CD4-positive, CD25-positive, alpha-beta regulatory T cell (primary cell): ENCODE measurements at regions not wholly inside any gene's neighbourhood (a gene's known extent, or its start where the extent isn't known, plus 50 kb on each side); places are given as distances from the start of the nearest gene placed in this dataset.

Source experiments
- ATAC-seq, 2 donors: fragments of 150-1000 bp; cut with Tn5 transposase; one replicate each; pipeline ENCODE4 v1.10.0; 2021; ENCODE audit warnings: low read depth in 2 of 2, moderate number of reproducible peaks in 2 of 2, moderate library complexity in 1 of 2
- DNase-seq, 3 donors: peaks; one replicate each; pipeline versions ENCODE4 v3.0.0 to v3.0.0-alpha.2; 2012 to 2022; ENCODE audit warnings: mixed read lengths in 1 of 3
- H3K27ac ChIP-seq: one replicate; pipeline ENCODE4 v1.7.0; 2013; ENCODE audit warnings: mild to moderate bottlenecking, low read length; ENCODE audit not compliant: insufficient read depth, poor library complexity, severe bottlenecking
- H3K27me3 ChIP-seq: one replicate; pipeline ENCODE4 v1.7.0; 2013; ENCODE audit warnings: low read length; ENCODE audit not compliant: control insufficient read depth, insufficient read depth
- H3K36me3 ChIP-seq: one replicate; pipeline ENCODE4 v1.7.0; 2013; ENCODE audit warnings: mild to moderate bottlenecking, low read length, moderate library complexity; ENCODE audit not compliant: control insufficient read depth, insufficient read depth
- H3K4me1 ChIP-seq: 2 replicates; pipeline ENCODE4 v1.7.0; 2013; ENCODE audit warnings: mild to moderate bottlenecking, low read length; ENCODE audit not compliant: insufficient read depth, control insufficient read depth, poor library complexity, severe bottlenecking
- H3K4me3 ChIP-seq: one replicate; pipeline ENCODE4 v1.7.0; 2013; ENCODE audit warnings: low read depth, mild to moderate bottlenecking, low read length, moderate library complexity
- H3K9me3 ChIP-seq, 2 experiments: 1 replicate in 1 of 2; 2 replicates in 1 of 2; pipeline ENCODE4 v1.7.0; 2013; ENCODE audit warnings: low read length in 2 of 2, mild to moderate bottlenecking in 1 of 2, moderate library complexity in 1 of 2; ENCODE audit not compliant: control insufficient read depth in 2 of 2
- H3K27ac Mint-ChIP-seq, 3 donors: one replicate each; pipeline ENCODE4 v1.8.0; 2020 to 2022; ENCODE audit warnings: mild to moderate bottlenecking in 3 of 3, mixed read lengths in 3 of 3, moderate library complexity in 2 of 3
- H3K27me3 Mint-ChIP-seq: one replicate; pipeline ENCODE4 v1.8.0; 2022; ENCODE audit warnings: mild to moderate bottlenecking, mixed read lengths
- H3K36me3 Mint-ChIP-seq: one replicate; pipeline ENCODE4 v1.8.0; 2020; ENCODE audit warnings: mixed read lengths
- H3K4me1 Mint-ChIP-seq, 4 donors: one replicate each; pipeline ENCODE4 v1.8.0; 2020 to 2022; ENCODE audit warnings: mixed read lengths in 4 of 4, mild to moderate bottlenecking in 1 of 4
- H3K4me3 Mint-ChIP-seq, 4 donors: one replicate each; pipeline ENCODE4 v1.8.0; 2020 to 2022; ENCODE audit warnings: mild to moderate bottlenecking in 4 of 4, mixed read lengths in 4 of 4, moderate library complexity in 3 of 4
- H3K9me3 Mint-ChIP-seq, 7 donors: one replicate each; pipeline ENCODE4 v1.8.0; 2020 to 2022; ENCODE audit warnings: mixed read lengths in 7 of 7, mild to moderate bottlenecking in 3 of 7, moderate library complexity in 2 of 7

DNA sequence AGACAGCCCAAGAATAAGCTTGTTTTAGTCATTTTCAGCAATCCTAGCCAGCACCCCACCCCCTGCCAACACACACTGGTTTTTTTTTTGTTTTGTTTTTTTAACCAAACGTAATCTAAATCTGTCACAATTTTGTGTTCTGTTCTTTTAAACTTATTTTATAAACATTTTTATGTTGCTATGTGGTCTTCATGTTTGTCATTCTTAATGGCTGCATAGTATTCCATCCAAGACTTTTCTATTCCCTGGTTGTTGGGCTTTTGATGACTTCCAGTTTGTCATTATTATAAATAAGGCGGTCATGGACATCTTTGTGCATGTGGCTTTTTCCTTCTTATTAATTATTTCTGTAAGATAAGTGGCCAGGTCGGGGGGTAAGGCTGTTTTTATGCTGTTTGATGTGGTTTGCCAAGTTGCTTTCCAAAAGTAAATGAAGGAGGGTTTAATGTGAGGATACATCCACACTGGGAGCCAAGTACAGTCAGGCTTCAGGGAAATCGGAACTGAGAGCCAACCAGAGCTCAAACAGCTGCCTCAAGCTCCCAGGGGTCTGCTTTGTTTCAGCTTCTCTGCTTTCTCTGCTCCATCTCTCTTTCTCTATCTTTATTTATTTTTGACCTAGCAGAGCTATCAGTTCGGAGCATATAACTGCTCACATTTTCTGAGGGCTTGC is 125.8 kb downstream of the VEGFA start:
- Histone ChIP-seq H3K36me3 (no peaks in the 10 kb centered on the region), H3K4me3 (no peak overlapping the region), H3K27me3 (peaks cover 2% of the 10 kb centered on the region), H3K27ac (no peak overlapping the region), H3K9me3 (no peaks in the 10 kb centered on the region), H3K4me1 (no peaks in the 10 kb centered on the region)
- ATAC-seq (no peak), DNase-seq (no peak)
- Mint-ChIP-seq H3K9me3 (peaks cover 0 to 4% (median 1%) of the 10 kb centered on the region in 7 donors), H3K27ac (no peak overlapping the region), H3K4me1 (peaks cover 0 to 4% (median 2%) of the 10 kb centered on the region in 4 donors), H3K36me3 (no peaks in the 10 kb centered on the region), H3K27me3 (peaks cover 21% of the 10 kb centered on the region), H3K4me3 (no peak overlapping the region)

- no peaks in the 10 kb centered on the region for H3K4me1 ChIP-seq
- Mint-ChIP-seq H3K4me1 (peaks cover 0 to 7% (median 2%) of the 10 kb centered on the region in 4 donors), H3K4me3 (no peak overlapping the region), H3K27ac (no peak overlapping the region), H3K36me3 (no peaks in the 10 kb centered on the region), H3K27me3 (peaks cover 23% of the 10 kb centered on the region), H3K9me3 (peaks cover 0 to 2% (median 0%) of the 10 kb centered on the region in 7 donors)
- no peak overlapping the region for H3K27ac ChIP-seq
- H3K4me3 ChIP-seq, result no peak overlapping the region
- no peaks in the 10 kb centered on the region for H3K36me3 ChIP-seq
- H3K27me3 ChIP-seq, result peaks cover 2% of the 10 kb centered on the region
- DNase-seq (no peak), ATAC-seq (no peak)
- no peaks in the 10 kb centered on the region for H3K9me3 ChIP-seq
Measured at GRCh38 chr6:43893073-43893472, 123.1 kb downstream of the VEGFA start.

- no peak overlapping the region for H3K4me3 ChIP-seq
- peaks cover 2% of the 10 kb centered on the region for H3K27me3 ChIP-seq
- Mint-ChIP-seq H3K27ac (no peak overlapping the region), H3K27me3 (peaks cover 28% of the 10 kb centered on the region), H3K4me1 (peaks cover 0 to 7% (median 2%) of the 10 kb centered on the region in 4 donors), H3K4me3 (no peak overlapping the region), H3K9me3 (no peaks in the 10 kb centered on the region), H3K36me3 (no peaks in the 10 kb centered on the region)
- H3K9me3 ChIP-seq, result no peaks in the 10 kb centered on the region
- DNase-seq (no peak), ATAC-seq (no peak)
- H3K4me1 ChIP-seq, result no peaks in the 10 kb centered on the region
- H3K27ac ChIP-seq, result no peak overlapping the region
- H3K36me3 ChIP-seq, result no peaks in the 10 kb centered on the region
Measured at GRCh38 chr6:43891072-43891870, 121.3 kb downstream of the VEGFA start.

DNA sequence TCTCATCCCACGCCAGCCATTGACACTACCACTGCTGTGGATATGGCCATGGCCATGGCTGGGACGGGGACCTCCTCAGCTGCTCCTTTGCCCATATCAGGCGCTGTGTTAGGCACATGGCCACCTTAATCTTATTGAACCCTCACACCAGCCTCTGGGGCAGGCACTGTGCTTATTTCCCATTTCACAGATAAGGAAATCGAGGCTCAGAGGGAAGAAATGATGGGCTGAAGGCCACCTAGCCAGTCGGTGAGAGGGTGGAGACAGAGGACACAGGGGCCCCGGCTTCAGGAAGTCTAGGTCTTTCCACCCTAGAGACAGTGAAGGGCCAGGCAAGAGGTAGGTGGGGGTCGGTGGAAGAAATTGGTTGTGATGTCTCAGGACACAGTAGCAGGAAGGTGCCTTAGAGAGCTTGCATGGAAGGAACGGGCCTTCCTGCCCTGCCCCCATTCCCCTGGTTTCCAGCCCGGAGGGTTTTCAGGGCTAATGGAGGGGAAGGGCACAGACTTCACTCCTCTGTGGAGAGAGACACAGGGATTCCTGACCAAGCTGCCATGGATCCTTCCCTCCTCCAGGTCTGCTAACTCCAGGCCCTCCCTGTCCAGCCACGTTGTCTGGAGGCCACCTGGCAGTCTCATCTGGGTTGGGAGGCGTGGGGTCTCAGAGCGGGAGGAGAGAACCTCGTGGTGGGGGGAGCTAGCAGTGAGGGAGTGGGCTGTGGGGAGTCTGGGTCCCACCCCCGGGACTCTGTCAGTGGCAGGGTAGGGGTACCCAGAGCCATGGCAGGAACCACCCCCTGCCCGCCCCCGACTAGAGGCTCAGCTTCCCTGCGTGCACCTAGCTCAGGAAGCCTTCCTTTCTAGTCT is 120.4 kb downstream of the VEGFA start:
- Mint-ChIP-seq H3K4me1 (peaks cover 0 to 7% (median 2%) of the 10 kb centered on the region in 4 donors), H3K4me3 (no peak overlapping the region), H3K9me3 (no peaks in the 10 kb centered on the region), H3K27ac (no peak overlapping the region), H3K27me3 (peaks cover 28% of the 10 kb centered on the region), H3K36me3 (no peaks in the 10 kb centered on the region)
- no peaks in the 10 kb centered on the region for H3K36me3 ChIP-seq
- no peaks in the 10 kb centered on the region for H3K9me3 ChIP-seq
- no peak overlapping the region for H3K4me3 ChIP-seq
- no peak overlapping the region for H3K27ac ChIP-seq
- ATAC-seq (no peak), DNase-seq (no peak)
- H3K27me3 ChIP-seq, result peaks cover 2% of the 10 kb centered on the region
- H3K4me1 ChIP-seq, result no peaks in the 10 kb centered on the region

- Histone ChIP-seq H3K4me1 (no peaks in the 10 kb centered on the region), H3K4me3 (no peak overlapping the region), H3K9me3 (no peaks in the 10 kb centered on the region), H3K27ac (no peak overlapping the region), H3K36me3 (no peaks in the 10 kb centered on the region), H3K27me3 (peaks cover 2% of the 10 kb centered on the region)
- no peak overlapping the region for H3K4me3 Mint-ChIP-seq
- peaks cover 21% of the 10 kb centered on the region for H3K27me3 Mint-ChIP-seq
- DNase-seq (no peak), ATAC-seq (no peak)
- H3K27ac Mint-ChIP-seq, result no peak overlapping the region
- peaks cover 0 to 7% (median 2%) of the 10 kb centered on the region in 4 donors for H3K4me1 Mint-ChIP-seq
- no peaks in the 10 kb centered on the region for H3K9me3 Mint-ChIP-seq
- H3K36me3 Mint-ChIP-seq, result no peaks in the 10 kb centered on the region
Measured at GRCh38 chr6:43887906-43888683, 118.1 kb downstream of the VEGFA start.

- no peaks in the 10 kb centered on the region for H3K9me3 Mint-ChIP-seq
- H3K4me3 Mint-ChIP-seq, result no peak overlapping the region
- peaks cover 2% of the 10 kb centered on the region for H3K27me3 ChIP-seq
- H3K4me1 Mint-ChIP-seq, result peaks cover 0 to 7% (median 2%) of the 10 kb centered on the region in 4 donors
- no peak overlapping the region for H3K27ac ChIP-seq
- no peak overlapping the region for H3K27ac Mint-ChIP-seq
- ATAC-seq, result no peak
- no peaks in the 10 kb centered on the region for H3K36me3 Mint-ChIP-seq
- no peaks in the 10 kb centered on the region for H3K4me1 ChIP-seq
- H3K9me3 ChIP-seq, result no peaks in the 10 kb centered on the region
- no peak overlapping the region for H3K4me3 ChIP-seq
- no peak for DNase-seq
- peaks cover 18% of the 10 kb centered on the region for H3K27me3 Mint-ChIP-seq
- no peaks in the 10 kb centered on the region for H3K36me3 ChIP-seq
Measured at GRCh38 chr6:43887340-43887858, 117.4 kb downstream of the VEGFA start.
